ENCODE measurements at regions not wholly inside any gene's neighbourhood (a gene's known extent, or its start where the extent isn't known, plus 50 kb on each side); places are given as distances from the start of the nearest gene placed in this dataset.
"Not testable (repeated sequence)": the region's sequence is repeated elsewhere in the genome, so short reads cannot be mapped to it uniquely, and the experiment has no call there.

DNA sequence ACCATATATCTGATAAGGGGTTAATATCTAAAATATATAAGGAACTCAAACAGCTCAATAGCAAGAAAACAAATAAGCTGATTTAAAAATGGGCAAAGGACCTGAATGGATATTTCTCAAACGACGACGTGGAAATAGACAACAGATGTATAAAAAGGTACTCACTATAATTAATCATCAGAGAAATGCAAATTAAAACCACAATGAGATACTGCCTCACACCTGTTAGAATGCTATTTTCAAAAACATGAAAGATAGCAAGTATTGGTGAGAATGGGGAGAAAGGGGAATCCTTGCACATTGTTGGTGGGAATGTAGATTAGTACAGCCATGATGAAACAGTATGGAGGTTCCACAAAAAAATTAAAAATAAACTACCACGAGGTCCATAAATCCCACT, 163.2 kb downstream of the DKK1 start:
- DNase-seq (ENCODE audit: low read depth in 2 of 2) = no peak

DNA sequence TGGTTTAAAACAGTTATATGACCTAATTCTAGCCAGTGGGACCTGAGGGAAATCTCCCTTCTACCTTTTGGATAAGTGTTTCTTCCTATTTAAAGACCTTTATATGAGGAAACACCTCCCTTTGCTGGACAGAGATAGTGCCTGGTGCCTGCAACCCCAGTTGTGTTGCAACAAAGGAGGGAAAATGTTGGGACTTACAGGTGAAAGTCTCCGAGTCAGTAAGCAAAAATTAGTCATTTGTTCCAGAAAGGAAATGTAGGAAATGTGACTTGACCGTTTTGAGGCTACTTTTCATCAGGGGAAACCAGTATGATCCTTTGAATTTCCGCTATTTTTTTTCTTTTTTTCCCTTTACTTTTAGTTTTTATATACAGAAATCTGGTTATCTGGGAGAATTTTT, 165.5 kb downstream of the DKK1 start:
- DNase-seq (ENCODE audit: low read depth in 2 of 2) = peak; percentile 84 to 85

- DNase-seq (ENCODE audit: low read depth in 2 of 2) = no peak
Observed at GRCh38 chr10:52481986-52482555, 168.0 kb downstream of the DKK1 start.

DNA sequence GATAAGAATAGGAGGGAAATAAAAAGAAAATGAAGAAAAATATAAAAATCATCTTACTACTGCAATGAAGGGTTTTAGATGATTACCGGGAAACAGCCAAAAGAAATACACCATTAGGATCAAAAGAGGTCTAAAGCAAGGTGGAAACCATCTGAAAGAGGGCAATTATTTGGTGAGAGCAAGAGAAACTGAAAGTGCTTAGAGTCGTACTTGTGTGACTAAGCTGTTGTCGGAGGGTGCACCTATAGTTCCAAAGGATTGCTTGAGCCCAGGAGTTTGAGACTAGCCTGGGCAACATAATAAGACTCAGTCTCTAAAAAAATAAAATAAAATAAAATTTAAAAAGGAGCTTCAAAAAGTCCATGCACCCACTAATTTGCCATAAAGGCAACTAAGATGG, 169.5 kb downstream of the DKK1 start:
- DNase-seq (ENCODE audit: low read depth in 2 of 2) = no peak

GRCh38 chr10:52484206-52485065, 170.4 kb downstream of the DKK1 start:
- DNase-seq (ENCODE audit: low read depth in 2 of 2) = no peak

DNA sequence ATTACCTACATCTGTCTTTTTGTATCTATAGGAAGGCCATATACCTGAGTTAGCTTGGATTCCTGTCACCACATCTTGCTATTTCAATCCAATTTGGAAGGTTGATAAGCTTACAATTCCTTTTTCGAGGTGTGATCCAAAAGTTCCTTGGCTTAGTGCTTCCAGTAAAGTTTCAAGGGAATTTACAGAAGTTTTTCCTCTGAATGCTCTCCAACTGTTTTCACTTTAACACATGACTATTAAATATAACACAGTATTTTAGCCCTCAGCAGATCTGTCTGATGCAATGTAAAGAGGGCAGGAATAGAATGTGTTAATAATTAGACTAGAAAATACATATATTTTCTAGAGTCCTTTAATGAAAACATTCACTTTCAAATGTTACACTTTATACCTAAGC, 171.4 kb downstream of the DKK1 start:
- DNase-seq (ENCODE audit: low read depth in 2 of 2) = no peak

DNA sequence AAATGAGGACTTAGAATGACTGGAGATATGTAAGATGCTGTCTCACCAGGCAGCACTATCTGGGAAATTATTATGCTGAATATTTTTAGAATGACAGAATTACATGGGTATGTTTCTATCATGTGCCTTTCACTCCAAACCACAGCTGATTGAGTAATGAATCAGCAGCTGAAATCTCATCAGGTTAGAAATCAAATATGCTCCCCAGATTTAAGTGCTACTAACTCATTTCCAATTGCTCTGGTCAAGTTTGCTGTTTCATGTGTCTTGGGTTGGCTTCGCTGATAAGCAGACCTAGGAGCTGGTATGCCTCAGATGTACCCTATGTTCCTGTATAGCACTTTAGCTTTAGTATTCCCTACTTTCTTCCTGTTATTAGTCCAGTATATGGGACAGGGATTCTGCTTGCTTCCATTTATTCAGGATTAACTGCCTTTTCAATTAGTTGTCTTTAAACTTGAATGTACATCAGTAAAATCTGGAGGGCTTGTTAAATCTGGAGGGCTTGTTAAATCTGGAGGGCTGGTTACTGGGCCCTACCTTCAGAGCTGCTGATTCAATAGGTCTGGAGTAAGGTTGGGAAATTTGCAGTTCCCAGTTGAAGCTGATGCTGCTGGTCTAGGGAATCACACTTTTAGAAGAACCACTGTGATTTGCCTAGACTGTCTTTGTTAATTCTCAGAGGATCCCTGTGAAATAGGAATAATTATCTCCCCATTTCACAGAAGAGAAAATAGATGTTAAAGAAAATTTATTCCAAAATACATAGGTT, 172.9 kb downstream of the DKK1 start:
- DNase-seq (ENCODE audit: low read depth in 2 of 2) = peak in 1 of 2 donors; percentile 63

DNA sequence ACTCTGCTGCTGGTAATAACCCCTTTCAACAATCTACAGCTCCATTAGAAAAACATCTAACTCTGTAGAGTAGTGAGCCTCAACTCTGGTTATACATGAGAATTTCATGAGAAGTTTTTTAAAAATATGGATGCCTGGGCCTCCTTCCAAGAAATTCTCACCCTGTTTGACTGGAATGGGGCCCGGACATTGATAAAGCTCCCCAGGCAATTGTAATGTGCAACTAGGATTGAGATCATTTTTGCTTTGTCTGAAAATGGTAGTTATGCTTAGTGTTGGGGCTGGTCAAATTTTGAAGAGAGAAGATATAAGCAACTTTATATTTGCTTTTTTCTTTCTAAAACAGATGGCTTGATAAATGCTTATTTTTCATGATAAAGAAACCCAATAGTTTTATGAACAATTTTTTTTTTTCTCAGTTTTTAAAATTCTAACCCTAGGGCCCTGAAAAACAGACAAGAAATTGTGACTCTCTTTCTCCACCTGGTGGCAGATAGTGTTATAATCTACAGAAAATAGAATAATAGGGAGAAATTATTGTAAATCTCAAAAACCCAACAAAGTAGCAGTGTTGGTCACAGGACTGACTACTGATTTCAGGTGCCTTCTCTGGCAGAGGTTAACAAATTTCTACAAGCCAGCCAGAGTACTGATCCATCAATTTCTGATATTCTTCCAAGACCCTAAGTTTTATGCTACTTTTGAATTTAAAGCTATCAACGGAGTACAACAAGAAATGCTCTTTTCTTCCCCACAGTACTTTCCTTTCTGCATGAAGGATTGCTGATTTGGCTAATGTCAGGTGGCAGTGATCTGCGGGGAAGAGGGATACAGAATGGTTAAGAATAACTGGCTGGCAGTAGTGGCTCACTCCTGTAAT, 174.8 kb downstream of the DKK1 start:
- peak; percentile 36 to 58 for DNase-seq (ENCODE audit: low read depth in 2 of 2)

DNA sequence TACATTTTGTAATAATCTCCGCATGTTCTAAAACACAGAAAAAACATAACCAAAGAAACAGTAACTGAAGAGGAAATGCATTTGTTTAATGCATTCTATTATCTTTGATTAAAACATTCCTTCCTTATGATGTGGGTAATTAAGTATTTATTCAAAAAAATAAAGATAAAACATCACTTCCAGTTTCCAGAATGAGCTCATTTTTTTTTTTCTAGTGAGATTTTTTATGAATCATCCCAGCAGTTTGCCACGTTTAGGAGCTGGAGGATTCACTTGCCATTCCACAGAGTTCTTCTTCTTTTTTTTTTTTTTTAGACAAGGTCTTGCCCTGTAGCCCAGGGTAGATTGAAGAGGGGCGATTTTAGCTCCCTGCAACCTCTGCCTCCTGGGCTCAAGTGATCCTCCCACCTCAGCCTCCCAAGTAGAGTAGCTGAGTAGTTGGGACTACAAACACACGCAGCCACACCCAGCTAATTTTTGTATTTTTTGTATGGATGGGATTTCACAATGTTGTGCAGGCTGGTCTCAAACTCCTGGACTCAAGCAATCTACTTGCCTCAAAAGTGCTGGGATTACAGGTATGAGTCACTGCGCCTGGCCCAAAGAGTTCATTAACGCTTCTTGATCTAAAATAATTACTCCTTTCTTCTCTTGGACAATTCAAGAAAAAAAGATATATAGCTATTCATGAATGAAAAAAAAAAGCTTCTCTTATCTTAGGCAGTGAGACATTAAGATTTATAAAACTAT, 177.3 kb downstream of the DKK1 start:
- no peak for DNase-seq (ENCODE audit: low read depth in 2 of 2)

DNA sequence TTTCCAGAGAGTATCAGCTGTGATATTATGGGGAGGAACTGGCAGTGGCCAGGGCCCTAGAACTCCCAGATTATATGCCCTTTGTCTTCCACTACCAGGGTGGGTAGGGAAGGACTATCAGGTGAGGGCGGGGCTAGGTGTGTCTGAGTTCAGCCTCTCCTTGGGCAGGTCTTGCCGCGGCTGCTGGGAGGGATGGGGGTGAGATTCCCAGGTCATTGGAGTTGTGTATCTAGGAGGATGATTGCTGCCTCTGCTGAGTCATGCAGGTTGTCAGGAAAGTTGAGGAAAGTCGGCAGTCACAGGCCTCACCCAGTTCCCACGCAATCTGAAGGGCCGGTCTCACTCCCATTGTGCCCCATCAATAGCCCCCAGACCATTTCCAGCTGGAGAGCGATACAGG, 185.2 kb downstream of the DKK1 start:
- DNase-seq (ENCODE audit: low read depth in 2 of 2) = no peak

DNA sequence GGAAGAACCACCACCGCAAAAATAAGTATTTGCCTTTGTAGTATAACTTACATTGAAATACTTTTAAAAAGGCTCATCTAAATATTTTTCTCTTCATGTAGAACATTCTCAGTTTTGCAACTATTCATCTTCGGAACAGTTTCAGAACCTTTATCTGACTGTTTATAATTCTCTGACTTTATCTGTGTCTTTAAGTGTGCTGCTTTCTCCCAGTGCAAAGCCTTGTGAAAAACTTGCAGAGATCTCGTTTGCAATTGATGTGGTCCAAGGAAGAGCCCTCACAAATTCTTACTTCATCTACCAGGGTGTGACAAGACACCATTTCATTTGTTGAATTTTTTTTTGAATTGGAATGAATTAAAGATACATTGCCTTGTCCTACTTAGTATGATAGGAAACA, 186.4 kb downstream of the DKK1 start:
- DNase-seq (ENCODE audit: low read depth in 2 of 2) = no peak

- DNase-seq (ENCODE audit: low read depth in 2 of 2) = no peak
Observed at GRCh38 chr10:52502237-52502636, 188.2 kb downstream of the DKK1 start.

- DNase-seq (ENCODE audit: low read depth in 2 of 2) = not testable (repeated sequence)
Observed at GRCh38 chr10:52505341-52505740, 191.3 kb downstream of the DKK1 start.

DNA sequence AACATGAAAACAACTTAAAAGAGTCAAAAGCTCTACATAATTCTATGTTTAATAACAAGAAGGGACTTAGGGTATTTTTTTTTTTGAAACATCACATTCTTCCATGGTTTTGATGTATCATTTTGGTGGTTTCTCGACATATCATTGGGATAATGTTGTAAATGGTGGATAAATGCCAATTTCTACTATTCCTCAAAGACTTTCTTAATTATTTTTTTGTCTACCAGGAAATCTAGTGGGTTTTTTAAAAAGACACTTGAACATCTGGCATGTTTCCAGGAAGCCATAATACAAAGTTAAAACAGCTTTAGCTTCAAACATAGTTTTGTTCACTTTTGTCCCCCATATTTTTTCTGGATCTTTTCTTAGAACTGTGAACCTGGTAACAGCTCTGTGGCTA, 200.4 kb downstream of the DKK1 start:
- no peak for DNase-seq (ENCODE audit: low read depth in 2 of 2)

GRCh38 chr10:52517012-52517411, 202.9 kb downstream of the DKK1 start:
- DNase-seq (ENCODE audit: low read depth in 2 of 2) = no peak

- no peak for DNase-seq (ENCODE audit: low read depth in 2 of 2)
Observed at GRCh38 chr10:52523696-52524095, 209.6 kb downstream of the DKK1 start.

DNA sequence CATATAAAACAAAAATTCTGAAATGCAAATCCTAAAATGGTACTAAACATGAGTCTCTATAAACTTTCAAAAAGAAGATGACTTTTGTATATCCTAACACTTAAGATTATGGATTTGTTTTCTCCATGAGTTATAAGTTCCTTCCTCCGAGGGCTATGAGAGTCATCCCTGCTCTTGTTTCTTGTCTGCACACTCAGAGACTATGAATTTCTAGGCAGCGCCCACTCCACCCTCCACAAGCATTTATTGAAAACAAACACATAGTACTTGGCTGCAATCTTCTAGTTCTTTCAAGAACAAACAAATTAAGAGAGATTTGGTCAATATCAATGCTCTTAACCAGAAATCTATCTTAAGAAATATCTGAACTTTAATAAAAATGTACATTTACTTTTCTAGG, 211.7 kb downstream of the DKK1 start:
- no peak for DNase-seq (ENCODE audit: low read depth in 2 of 2)

GRCh38 chr10:52526251-52526823, 212.3 kb downstream of the DKK1 start:
- DNase-seq (ENCODE audit: low read depth in 2 of 2) = no peak

- no peak for DNase-seq (ENCODE audit: low read depth in 2 of 2)
Observed at GRCh38 chr10:52532650-52533290, 218.7 kb downstream of the DKK1 start.

DNA sequence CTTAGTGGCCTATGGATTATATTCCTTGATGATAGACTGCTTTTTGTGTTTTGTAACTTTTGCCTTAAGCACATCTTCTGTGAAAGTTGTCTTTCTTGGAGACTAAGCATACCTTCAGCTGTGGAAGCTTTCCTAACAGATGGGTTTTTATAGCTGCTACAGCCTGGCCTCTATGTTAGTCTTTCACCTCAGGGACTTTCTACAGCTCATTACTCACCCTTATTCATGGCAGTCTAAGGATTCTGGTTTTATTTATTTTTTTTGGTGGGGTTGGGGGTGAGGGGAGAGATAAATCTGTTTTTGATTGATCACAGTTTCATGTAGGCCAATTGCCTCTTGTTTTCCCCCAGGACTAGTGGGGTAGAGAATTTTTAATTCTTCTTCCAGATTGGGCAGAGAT, 219.9 kb downstream of the DKK1 start:
- no peak for DNase-seq (ENCODE audit: low read depth in 2 of 2)
